Hepatocyte (in vitro differentiated cells): ENCODE measurements at regions not wholly inside any gene's neighbourhood (a gene's known extent, or its start where the extent isn't known, plus 50 kb on each side); places are given as distances from the start of the nearest gene placed in this dataset.

ENCODE experiments used
- CTCF ChIP-seq: fragments of 200-600 bp; sonication (generic); IDR thresholded peaks from 2 replicates; pipeline ENCODE4 v1.5.1; 2016; ENCODE audit warnings: antibody characterized with exemption, mild to moderate bottlenecking; ENCODE audit not compliant: poor library complexity
- EZH2 ChIP-seq: fragments of 200-600 bp; sonication (generic); IDR thresholded peaks from 2 replicates; pipeline ENCODE4 v1.6.1; 2016; ENCODE audit warnings: antibody characterized with exemption, mild to moderate bottlenecking, borderline replicate concordance
- EZH2phosphoT487 ChIP-seq: fragments of 200-600 bp; sonication (generic); IDR thresholded peaks from one replicate; pipeline ENCODE4 v1.6.1; 2018; ENCODE audit warnings: antibody characterized with exemption, mild to moderate bottlenecking, low read depth, moderate library complexity; ENCODE audit not compliant: unreplicated experiment, severe bottlenecking

GRCh38 chr17:73765824-73766563 is 121.7 kb upstream of the SDK2 start:
- TF ChIP-seq EZH2 (no peak), CTCF (no peak), EZH2phosphoT487 (no peak)
